A549 (cell line): ENCODE measurements at regions not wholly inside any gene's neighbourhood (a gene's known extent, or its start where the extent isn't known, plus 50 kb on each side); places are given as distances from the start of the nearest gene placed in this dataset.

Experiments
- ATAC-seq, 2 experiments: fragments of 200-7000 bp in 1 of 2; fragments of >200 bp in 1 of 2; cut with Nextera tagmentation in 1 of 2; cut with Tn5 transposase in 1 of 2; 3 replicates each; pipeline versions ENCODE4 v1.8.0 to v1.9.1; 2018 to 2020; ENCODE audit warnings: mild to moderate bottlenecking in 1 of 2, moderate library complexity in 1 of 2
- CTCF ChIA-PET: fragments of 300-600 bp; sonication (Branson Sonifier 250); formaldehyde crosslinking; extraction: SDS; loops from one replicate; lab custom pipeline; 2021; ENCODE audit warnings: antibody characterized with exemption, inconsistent platforms; lab: Yijun Ruan, JAX
- POLR2A ChIA-PET: fragments of 350-600 bp; formaldehyde crosslinking; extraction: SDS; loops from one replicate; lab custom pipeline; 2021; ENCODE audit warnings: antibody characterized with exemption, inconsistent platforms; lab: Yijun Ruan, JAX
- DNase-seq, 2 experiments: peaks; one replicate each; pipeline versions ENCODE4 v3.0.0 to v3.0.0-alpha.2; 2011 to 2016; ENCODE audit warnings: low read depth in 1 of 2, low spot score in 1 of 2
- FAIRE-seq: peaks from 2 replicates; lab custom pipeline; 2011; peaks lifted over from hg19 to GRCh38; lab: Jason Lieb, UNC
- H3K27ac ChIP-seq, 2 experiments: fragments of >200 bp; sonication (Bioruptor Twin); formaldehyde crosslinking; 3 replicates each; pipeline ENCODE4 v1.5.1; 2016 to 2017
- H3K4me1 ChIP-seq: fragments of >200 bp; sonication (Bioruptor Twin); formaldehyde crosslinking; 3 replicates; pipeline ENCODE4 v1.6.1; 2016
- H3K4me2 ChIP-seq: fragments of >200 bp; sonication (Bioruptor Twin); formaldehyde crosslinking; 3 replicates; pipeline ENCODE4 v1.6.1; 2016
- H3K4me3 ChIP-seq: fragments of >200 bp; sonication (Bioruptor Twin); formaldehyde crosslinking; 3 replicates; pipeline ENCODE4 v1.5.1; 2016
- H3K9me3 ChIP-seq: fragments of >200 bp; sonication (Bioruptor Twin); formaldehyde crosslinking; 3 replicates; pipeline ENCODE4 v1.6.1; 2016
- CBX2 ChIP-seq: fragments of 200-600 bp; sonication (generic); IDR thresholded peaks from 2 replicates; pipeline ENCODE4 v1.6.1; 2016; ENCODE audit warnings: low read depth, mild to moderate bottlenecking, borderline replicate concordance
- CBX8 ChIP-seq: fragments of 200-600 bp; sonication (generic); IDR thresholded peaks from 2 replicates; pipeline ENCODE4 v1.6.1; 2016
- CHD2 ChIP-seq: fragments of 150-350 bp; IDR thresholded peaks from 2 replicates; pipeline ENCODE4 v1.6.1; 2014; ENCODE audit warnings: low read length; ENCODE audit not compliant: partially characterized antibody
- CHD4 ChIP-seq: fragments of 200-600 bp; sonication (generic); IDR thresholded peaks from 2 replicates; pipeline ENCODE4 v1.6.1; 2016; ENCODE audit warnings: antibody characterized with exemption, mild to moderate bottlenecking, borderline replicate concordance
- HDAC2 ChIP-seq: fragments of 200-600 bp; sonication (generic); IDR thresholded peaks from 2 replicates; pipeline ENCODE4 v1.6.1; 2016
- HEYL ChIP-seq: fragments of 250-450 bp; sonication (Bioruptor Pico); IDR thresholded peaks from 2 replicates; pipeline ENCODE4 v1.8.0; 2021; ENCODE audit warnings: mild to moderate bottlenecking, moderate library complexity
- HOXA7 ChIP-seq: fragments of 250-450 bp; sonication (Bioruptor Pico); IDR thresholded peaks from 2 replicates; pipeline ENCODE4 v1.5.0; 2020; ENCODE audit warnings: mild to moderate bottlenecking, moderate library complexity
- JUN ChIP-seq, 2 experiments: fragments of >200 bp; sonication (Bioruptor Twin); formaldehyde crosslinking; IDR thresholded peaks; 2 replicates in 1 of 2; 3 replicates in 1 of 2; pipeline ENCODE4 v1.6.1; 2016 to 2017
- JUNB ChIP-seq: fragments of >200 bp; sonication (Bioruptor Twin); formaldehyde crosslinking; IDR thresholded peaks from 2 replicates; pipeline ENCODE4 v1.6.1; 2016
- MAZ ChIP-seq: fragments of 150-350 bp; IDR thresholded peaks from 2 replicates; pipeline ENCODE4 v1.6.1; 2014; ENCODE audit warnings: antibody characterized with exemption, low read depth, low read length, borderline replicate concordance
- NR3C1 ChIP-seq: fragments of >200 bp; sonication (Bioruptor Twin); formaldehyde crosslinking; IDR thresholded peaks from 3 replicates; pipeline ENCODE4 v1.6.1; 2017
- PHF8 ChIP-seq: fragments of 200-600 bp; sonication (generic); IDR thresholded peaks from 2 replicates; pipeline ENCODE4 v1.6.1; 2016; ENCODE audit warnings: low read depth, mild to moderate bottlenecking, antibody characterized with exemption, moderate library complexity, borderline replicate concordance
- POLR2A ChIP-seq: IDR thresholded peaks from 2 replicates; pipeline ENCODE4 v1.6.1; 2012; ENCODE audit warnings: mild to moderate bottlenecking, low read length
- POLR2AphosphoS2 ChIP-seq: conservative IDR thresholded peaks from 2 replicates; pipeline ENCODE4 v1.6.1; 2012; ENCODE audit warnings: low read length, improper control_type of control experiment, inconsistent platforms
- RAD21 ChIP-seq, 2 experiments: fragments of >200 bp in 1 of 2; sonication (Bioruptor Twin) in 1 of 2; formaldehyde crosslinking in 1 of 2; IDR thresholded peaks in 1 of 2; conservative IDR thresholded peaks in 1 of 2; 2 replicates in 1 of 2; 3 replicates in 1 of 2; pipeline ENCODE4 v1.6.1; 2012 to 2018; ENCODE audit warnings: inconsistent platforms in 1 of 2
- RNF2 ChIP-seq: fragments of 200-600 bp; sonication (generic); IDR thresholded peaks from 2 replicates; pipeline ENCODE4 v1.6.1; 2016; ENCODE audit warnings: low read depth, mild to moderate bottlenecking, antibody characterized with exemption, moderate library complexity, borderline replicate concordance
- SMC3 ChIP-seq: fragments of >200 bp; sonication (Bioruptor Twin); formaldehyde crosslinking; IDR thresholded peaks from 3 replicates; pipeline ENCODE4 v1.6.1; 2018; ENCODE audit warnings: inconsistent platforms
- ZFP36 ChIP-seq: fragments of 450-650 bp; IDR thresholded peaks from 2 replicates; pipeline ENCODE4 v1.6.1; 2014; ENCODE audit warnings: borderline replicate concordance; ENCODE audit not compliant: partially characterized antibody
- ZNF302 ChIP-seq: fragments of 250-450 bp; sonication (Bioruptor Pico); IDR thresholded peaks from 2 replicates; pipeline ENCODE4 v1.9.0; 2021; ENCODE audit warnings: inconsistent platforms, mild to moderate bottlenecking, moderate library complexity
- WGBS: methylation state at CpG from one replicate; pipeline ENCODE4 v1.1.6; 2017; ENCODE audit errors: missing lambda C conversion rate; 5-methylcytosine and 5-hydroxymethylcytosine counted together
- TF ChIP-seq, protein P1 (sequence below): fragments of 200-600 bp; sonication (generic); IDR thresholded peaks from 2 replicates; pipeline ENCODE4 v1.6.1; 2016; ENCODE audit warnings: antibody characterized with exemption, mild to moderate bottlenecking, moderate library complexity

DNA sequence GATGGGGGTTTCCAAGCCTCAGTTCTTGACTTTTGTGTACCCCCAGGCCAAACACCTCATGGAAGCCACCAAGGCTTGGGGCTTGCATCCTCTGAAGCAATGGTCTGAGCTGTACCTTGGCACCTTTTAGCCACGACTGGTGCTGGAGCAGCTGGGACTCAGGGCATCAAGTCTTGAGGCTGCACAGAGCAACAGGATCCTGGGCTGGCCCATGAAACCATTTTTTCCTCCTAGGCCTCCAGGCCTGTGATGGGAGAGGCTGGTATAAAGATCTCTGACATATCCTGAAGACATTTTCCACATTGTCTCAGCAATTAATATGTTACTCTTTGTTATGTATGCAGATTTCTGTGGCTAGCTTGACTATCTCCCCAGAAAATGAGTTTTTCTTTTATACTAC is 269.1 kb upstream of the TBX18 start:
- H3K4me1 ChIP-seq = no peaks in the 10 kb centered on the region
- no peak overlapping the region for H3K4me2 ChIP-seq
- ATAC-seq (no peak), DNase-seq (no peak), FAIRE-seq (no peak)
- CTCF ChIA-PET = no interaction called here
- TF ChIP-seq RNF2 = no peak
- TF ChIP-seq ZFP36 = peak; percentile 89
- TF ChIP-seq JUN (IDR thresholded peaks at IDR 0.05) = no peak
- no peak for TF ChIP-seq CBX8
- TF ChIP-seq CBX2 = no peak
- TF ChIP-seq POLR2AphosphoS2 = no peak
- 0% methylated on average over 1 of the region's 1 CpG for WGBS
- H3K9me3 ChIP-seq = no peaks in the 10 kb centered on the region; the same call in 2 of the 3 replicates
- no peak overlapping the region for H3K4me3 ChIP-seq
- no peak overlapping the region for H3K27ac ChIP-seq
- POLR2A ChIA-PET = no interaction called here

DNA sequence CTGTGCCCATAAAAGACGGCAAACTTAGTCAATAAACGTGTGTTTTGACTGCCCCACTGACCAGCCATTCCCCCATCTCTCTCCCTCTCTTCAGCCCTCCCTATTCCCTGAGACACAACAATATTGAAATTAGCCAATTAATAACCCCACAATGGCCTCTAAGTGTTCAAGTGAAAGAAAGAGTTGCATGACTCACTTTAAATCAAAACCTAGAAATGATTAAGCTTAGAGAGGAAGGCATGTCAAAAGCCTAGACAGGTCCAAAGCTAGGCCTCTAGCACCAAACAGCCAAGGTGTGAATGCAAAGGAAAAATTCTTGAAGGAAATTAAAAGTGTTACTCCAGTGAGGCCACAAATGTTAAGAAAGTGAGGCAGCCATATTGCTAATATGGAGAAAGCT is 261.6 kb upstream of the TBX18 start:
- POLR2A ChIA-PET = no interaction called here
- Histone ChIP-seq H3K9me3 (no peaks in the 10 kb centered on the region), H3K27ac (no peak overlapping the region), H3K4me2 (no peak overlapping the region), H3K4me1 (no peaks in the 10 kb centered on the region), H3K4me3 (no peak overlapping the region)
- no peak for DNase-seq
- TF ChIP-seq HOXA7 (CRISPR knock-in tag) = no peak
- TF ChIP-seq HEYL (CRISPR knock-in tag) = no peak
- TF ChIP-seq CHD4 = no peak
- TF ChIP-seq SMC3 = no peak
- ATAC-seq = no peak
- FAIRE-seq = no peak
- WGBS = 66% methylated on average over 2 of the region's 2 CpGs
- CTCF ChIA-PET = no interaction called here

DNA sequence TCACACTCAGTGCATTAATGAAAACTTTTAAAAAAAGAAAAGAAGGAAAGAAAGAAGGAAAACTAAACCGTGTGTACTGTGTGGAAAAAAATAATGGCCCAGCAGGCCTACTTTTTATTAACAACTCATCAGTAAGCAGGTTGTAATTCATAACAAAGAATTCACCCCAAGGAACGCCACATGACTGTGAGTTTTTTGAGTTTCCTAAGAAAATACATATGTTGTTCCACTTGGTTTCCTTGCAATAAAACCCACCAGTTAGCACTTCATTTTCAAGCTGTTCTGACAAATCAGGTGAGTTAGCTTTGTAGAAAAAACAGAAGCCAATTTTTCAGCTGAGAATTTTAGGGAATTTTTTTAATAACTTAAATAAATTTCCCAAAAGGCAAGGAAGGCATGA is 259.3 kb upstream of the TBX18 start:
- FAIRE-seq = no peak
- ChIA-PET POLR2A (no interaction called here), CTCF (no interaction called here)
- no peak overlapping the region for H3K4me3 ChIP-seq
- ATAC-seq = no peak
- TF ChIP-seq MAZ = no peak
- TF ChIP-seq NR3C1 = no peak
- TF ChIP-seq PHF8 = no peak
- no peak for TF ChIP-seq ZNF302 (CRISPR knock-in tag)
- no peak for TF ChIP-seq CBX8
- no peak for TF ChIP-seq JUN (IDR thresholded peaks at IDR 0.05)
- H3K4me2 ChIP-seq = no peak overlapping the region
- 62% methylated on average over 2 of the region's 2 CpGs for WGBS
- no peak overlapping the region for H3K27ac ChIP-seq
- no peaks in the 10 kb centered on the region for H3K4me1 ChIP-seq
- no peak for DNase-seq
- no peaks in the 10 kb centered on the region for H3K9me3 ChIP-seq

DNA sequence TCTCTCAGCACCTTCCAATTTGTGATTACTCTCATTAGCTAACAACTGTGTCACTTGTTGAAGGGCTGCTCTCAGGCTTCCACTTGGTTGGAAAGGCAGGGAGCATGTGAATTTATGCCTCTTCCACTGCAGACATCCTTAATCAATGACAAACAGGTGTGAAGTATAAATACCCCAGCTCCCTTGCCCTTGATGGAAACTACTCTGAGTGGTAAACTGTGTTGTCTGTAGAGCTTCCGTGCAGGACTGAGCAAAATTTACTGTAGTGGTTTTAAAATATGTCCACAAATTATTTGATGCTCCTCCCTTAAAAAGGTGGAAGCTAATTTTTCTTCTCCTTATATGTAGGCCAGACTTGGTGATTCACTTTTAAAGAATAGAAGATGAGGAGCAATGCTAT is 253.0 kb upstream of the TBX18 start:
- ATAC-seq (no peak), FAIRE-seq (no peak), DNase-seq (no peak)
- TF ChIP-seq CBX2 = no peak
- no peak for TF ChIP-seq CHD2
- TF ChIP-seq POLR2A = no peak
- TF ChIP-seq, protein P1, sequence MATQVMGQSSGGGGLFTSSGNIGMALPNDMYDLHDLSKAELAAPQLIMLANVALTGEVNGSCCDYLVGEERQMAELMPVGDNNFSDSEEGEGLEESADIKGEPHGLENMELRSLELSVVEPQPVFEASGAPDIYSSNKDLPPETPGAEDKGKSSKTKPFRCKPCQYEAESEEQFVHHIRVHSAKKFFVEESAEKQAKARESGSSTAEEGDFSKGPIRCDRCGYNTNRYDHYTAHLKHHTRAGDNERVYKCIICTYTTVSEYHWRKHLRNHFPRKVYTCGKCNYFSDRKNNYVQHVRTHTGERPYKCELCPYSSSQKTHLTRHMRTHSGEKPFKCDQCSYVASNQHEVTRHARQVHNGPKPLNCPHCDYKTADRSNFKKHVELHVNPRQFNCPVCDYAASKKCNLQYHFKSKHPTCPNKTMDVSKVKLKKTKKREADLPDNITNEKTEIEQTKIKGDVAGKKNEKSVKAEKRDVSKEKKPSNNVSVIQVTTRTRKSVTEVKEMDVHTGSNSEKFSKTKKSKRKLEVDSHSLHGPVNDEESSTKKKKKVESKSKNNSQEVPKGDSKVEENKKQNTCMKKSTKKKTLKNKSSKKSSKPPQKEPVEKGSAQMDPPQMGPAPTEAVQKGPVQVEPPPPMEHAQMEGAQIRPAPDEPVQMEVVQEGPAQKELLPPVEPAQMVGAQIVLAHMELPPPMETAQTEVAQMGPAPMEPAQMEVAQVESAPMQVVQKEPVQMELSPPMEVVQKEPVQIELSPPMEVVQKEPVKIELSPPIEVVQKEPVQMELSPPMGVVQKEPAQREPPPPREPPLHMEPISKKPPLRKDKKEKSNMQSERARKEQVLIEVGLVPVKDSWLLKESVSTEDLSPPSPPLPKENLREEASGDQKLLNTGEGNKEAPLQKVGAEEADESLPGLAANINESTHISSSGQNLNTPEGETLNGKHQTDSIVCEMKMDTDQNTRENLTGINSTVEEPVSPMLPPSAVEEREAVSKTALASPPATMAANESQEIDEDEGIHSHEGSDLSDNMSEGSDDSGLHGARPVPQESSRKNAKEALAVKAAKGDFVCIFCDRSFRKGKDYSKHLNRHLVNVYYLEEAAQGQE = no peak
- no peak for TF ChIP-seq POLR2AphosphoS2
- no peak for TF ChIP-seq HDAC2
- TF ChIP-seq JUNB = no peak
- TF ChIP-seq RAD21 (conservative IDR thresholded peaks at IDR 0.05 in 1 of 2, IDR thresholded peaks at IDR 0.05 in 1 of 2) = no peak
- H3K9me3 ChIP-seq = no peaks in the 10 kb centered on the region
- H3K27ac ChIP-seq = no peak overlapping the region
- no peak overlapping the region for H3K4me3 ChIP-seq
- H3K4me2 ChIP-seq = no peak overlapping the region
- ChIA-PET POLR2A (no interaction called here), CTCF (no interaction called here)
- 81% methylated on average over 1 of the region's 1 CpG for WGBS
- H3K4me1 ChIP-seq = no peaks in the 10 kb centered on the region
